ENCODE measurements at regions not wholly inside any gene's neighbourhood (a gene's known extent, or its start where the extent isn't known, plus 50 kb on each side); places are given as distances from the start of the nearest gene placed in this dataset.

GRCh38 chr1:170313306-170313705, 167.5 kb downstream of the NTMT2 start:
- TF ChIP-seq CTCF (IDR thresholded peaks at IDR 0.05) (no peak), POLR2A (IDR thresholded peaks at IDR 0.05) (no peak), EP300 (IDR thresholded peaks at IDR 0.05) (no peak)
